Thymus (tissue), 11 donors: ENCODE measurements at regions not wholly inside any gene's neighbourhood (a gene's known extent, or its start where the extent isn't known, plus 50 kb on each side); places are given as distances from the start of the nearest gene placed in this dataset.

ENCODE experiments used
- DNase-seq, 9 donors: peaks; one replicate each; pipeline ENCODE4 v3.0.0-alpha.2; 2013; ENCODE audit warnings: low spot score in 9 of 9, low read depth in 6 of 9, missing footprints in 1 of 9
- H3K27ac ChIP-seq, 2 donors: one replicate each; pipeline ENCODE4 v1.5.1; 2013; ENCODE audit warnings: control low read depth in 1 of 2, low read depth in 1 of 2, low read length in 1 of 2, mild to moderate bottlenecking in 1 of 2, moderate library complexity in 1 of 2
- H3K27me3 ChIP-seq, 2 donors: one replicate each; pipeline ENCODE4 v1.5.1; 2013; ENCODE audit warnings: low read length in 1 of 2; ENCODE audit not compliant: control insufficient read depth in 2 of 2, insufficient read depth in 1 of 2
- H3K36me3 ChIP-seq, 2 donors: one replicate each; pipeline ENCODE4 v1.5.1; 2013; ENCODE audit warnings: low read length in 1 of 2, mild to moderate bottlenecking in 1 of 2, moderate library complexity in 1 of 2; ENCODE audit not compliant: control insufficient read depth in 2 of 2, insufficient read depth in 2 of 2
- H3K4me1 ChIP-seq, 2 donors: one replicate each; pipeline ENCODE4 v1.5.1; 2013; ENCODE audit warnings: low read length in 2 of 2; ENCODE audit not compliant: control insufficient read depth in 2 of 2, insufficient read depth in 2 of 2
- H3K4me3 ChIP-seq, 2 donors: one replicate each; pipeline ENCODE4 v1.5.1; 2013; ENCODE audit warnings: low read length in 2 of 2, control low read depth in 1 of 2, mild to moderate bottlenecking in 1 of 2
- H3K9me3 ChIP-seq, 2 donors: one replicate each; pipeline ENCODE4 v1.5.1; 2013; ENCODE audit warnings: low read length in 1 of 2, mild to moderate bottlenecking in 1 of 2; ENCODE audit not compliant: control insufficient read depth in 2 of 2, insufficient read depth in 1 of 2
- WGBS: extraction: QIAGEN DNeasy Blood & Tissue Kit; methylation state at CpG from one replicate; pipeline ENCODE4 v1.1.7; 2013; 5-methylcytosine and 5-hydroxymethylcytosine counted together
- donor health status: healthy.

DNA sequence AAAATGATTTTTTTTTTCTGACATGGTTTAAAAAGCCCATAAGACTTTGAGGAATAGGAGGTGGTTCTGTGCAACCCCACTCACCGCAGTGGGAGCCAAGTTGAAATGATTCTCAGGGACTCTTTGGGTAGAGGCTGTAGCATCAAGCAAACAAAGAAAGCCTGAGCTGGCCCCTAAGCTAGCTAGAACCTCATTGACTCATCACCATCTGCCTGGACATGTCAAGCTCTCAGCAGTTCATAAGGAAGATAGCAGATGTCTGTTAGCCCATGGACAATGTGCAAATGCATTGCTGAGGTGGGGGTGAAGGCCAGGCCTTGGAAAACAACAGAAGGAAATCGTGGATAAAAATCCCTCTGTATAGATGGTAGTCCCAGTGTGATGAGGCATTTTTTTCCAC is 234.8 kb downstream of the NR2F2 start:
- Histone ChIP-seq H3K4me1 (no peaks in the 10 kb centered on the region), H3K27me3 (no peaks in the 10 kb centered on the region), H3K27ac (no peak overlapping the region), H3K9me3 (no peaks in the 10 kb centered on the region), H3K4me3 (no peak overlapping the region), H3K36me3 (no peaks in the 10 kb centered on the region)
- DNase-seq: no peak
- WGBS: 92% methylated on average over 2 of the region's 2 CpGs

DNA sequence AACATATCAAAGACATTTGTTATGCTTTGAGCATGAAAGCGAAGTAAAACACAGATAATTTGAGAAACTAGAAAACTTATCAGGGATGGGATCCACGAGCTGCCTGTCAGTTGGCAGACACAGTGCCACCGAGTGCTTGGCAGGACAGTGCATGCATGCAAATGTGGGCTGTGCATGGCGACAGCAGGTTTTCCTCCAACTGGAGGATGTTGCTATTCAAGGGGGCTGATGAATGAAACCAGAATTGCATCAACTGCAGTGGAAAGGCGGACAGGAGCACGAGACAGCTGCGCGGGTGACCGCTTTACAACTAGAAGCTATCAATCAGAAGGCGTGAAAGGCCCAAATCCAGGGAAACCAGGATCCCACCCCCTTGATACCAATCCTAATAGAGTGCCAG is 244.3 kb downstream of the NR2F2 start:
- DNase-seq: no peak
- H3K4me3 ChIP-seq: no peak overlapping the region
- no peaks in the 10 kb centered on the region for H3K27me3 ChIP-seq
- WGBS: 90% methylated on average over 10 of the region's 10 CpGs
- H3K9me3 ChIP-seq: no peaks in the 10 kb centered on the region
- no peak overlapping the region for H3K27ac ChIP-seq
- no peaks in the 10 kb centered on the region for H3K4me1 ChIP-seq
- H3K36me3 ChIP-seq: no peaks in the 10 kb centered on the region

DNA sequence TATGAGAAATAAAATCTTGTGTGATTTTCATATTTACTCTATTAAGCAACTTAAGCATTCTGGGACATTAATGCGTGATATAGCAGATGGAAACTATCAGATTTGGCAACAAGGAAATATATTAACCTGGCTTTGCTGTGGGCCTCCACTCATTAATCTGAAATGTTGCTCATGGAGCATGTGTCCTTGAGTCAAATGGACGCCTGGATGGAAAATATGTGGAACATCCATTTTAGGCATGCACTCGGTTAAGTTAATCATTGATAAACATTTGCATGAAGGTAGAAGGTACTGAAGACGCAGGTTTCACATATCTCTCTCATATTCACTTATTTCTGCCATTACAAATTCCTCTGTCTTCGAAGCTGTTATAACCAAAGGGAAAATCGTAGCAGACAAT is 246.1 kb downstream of the NR2F2 start:
- WGBS: 91% methylated on average over 6 of the region's 6 CpGs
- Histone ChIP-seq H3K4me3 (no peak overlapping the region), H3K36me3 (no peaks in the 10 kb centered on the region), H3K9me3 (no peaks in the 10 kb centered on the region), H3K27ac (no peak overlapping the region), H3K4me1 (no peaks in the 10 kb centered on the region), H3K27me3 (no peaks in the 10 kb centered on the region)
- no peak for DNase-seq

DNA sequence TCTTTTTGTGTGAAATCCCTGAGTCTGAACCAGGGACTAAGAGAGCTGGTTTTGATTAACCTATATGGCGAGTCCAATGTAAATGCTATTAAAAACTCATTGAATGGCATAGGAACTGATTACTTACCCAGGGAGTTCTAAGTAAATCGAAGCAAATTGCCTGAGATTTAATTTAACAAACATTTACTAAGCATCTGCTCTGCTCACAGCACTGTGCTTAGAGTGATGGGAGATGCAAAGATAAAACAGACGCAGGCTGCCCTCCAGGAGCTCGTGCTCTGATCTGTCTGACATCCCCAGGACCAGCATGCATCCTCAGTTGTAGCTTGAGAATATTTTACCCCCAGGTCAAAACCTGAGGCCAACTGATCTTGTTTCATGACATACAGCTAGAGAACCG is 247.9 kb downstream of the NR2F2 start:
- Histone ChIP-seq H3K4me3 (no peak overlapping the region), H3K36me3 (no peaks in the 10 kb centered on the region), H3K9me3 (no peaks in the 10 kb centered on the region), H3K4me1 (no peaks in the 10 kb centered on the region), H3K27me3 (no peaks in the 10 kb centered on the region), H3K27ac (no peak overlapping the region)
- DNase-seq: no peak
- WGBS: 83% methylated on average over 5 of the region's 5 CpGs

DNA sequence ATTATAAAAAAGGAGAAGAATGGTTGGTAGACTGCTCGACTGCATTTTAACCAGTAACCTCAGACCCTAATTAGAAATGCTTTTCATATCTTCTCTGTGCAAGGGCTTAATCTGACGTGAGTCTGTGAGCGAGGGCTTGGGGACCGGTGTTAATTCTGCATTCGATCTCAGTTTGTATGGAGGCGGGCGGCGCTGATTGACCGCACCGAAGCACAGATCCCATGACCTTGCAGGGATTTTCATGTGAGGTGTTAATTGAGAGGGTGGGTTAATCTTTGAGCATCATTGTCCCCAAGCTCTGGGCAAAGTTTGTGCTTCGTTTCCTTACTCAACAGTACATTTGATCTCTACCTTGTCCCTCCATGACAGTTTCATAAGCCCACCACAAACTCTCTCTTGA is 250.9 kb downstream of the NR2F2 start:
- no peaks in the 10 kb centered on the region for H3K27me3 ChIP-seq
- H3K27ac ChIP-seq: no peak overlapping the region
- no peak overlapping the region for H3K4me3 ChIP-seq
- DNase-seq: no peak
- H3K4me1 ChIP-seq: no peaks in the 10 kb centered on the region
- WGBS: 94% methylated on average over 11 of the region's 11 CpGs
- no peaks in the 10 kb centered on the region for H3K9me3 ChIP-seq
- H3K36me3 ChIP-seq: no peaks in the 10 kb centered on the region

DNA sequence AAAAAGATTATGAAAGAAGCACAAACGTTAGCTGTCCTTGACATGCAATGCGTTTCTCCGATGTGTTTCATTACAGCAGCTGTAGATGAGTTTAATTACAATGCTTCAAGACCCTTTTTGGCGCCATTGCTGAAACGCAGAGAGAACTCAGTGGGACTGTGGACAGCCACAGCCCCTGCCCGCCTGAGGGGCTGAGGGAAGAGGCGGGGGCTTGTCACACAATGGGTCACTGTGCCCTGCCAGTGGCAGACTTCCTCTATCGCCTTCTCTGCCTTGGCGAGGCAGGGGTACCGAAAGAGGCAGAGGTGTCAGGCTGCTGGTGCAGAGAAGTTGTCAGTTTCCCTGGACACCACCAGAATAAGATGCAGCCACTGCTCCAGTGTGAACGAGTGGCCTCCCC is 252.0 kb downstream of the NR2F2 start:
- 86% methylated on average over 11 of the region's 11 CpGs for WGBS
- Histone ChIP-seq H3K4me3 (no peak overlapping the region), H3K27ac (no peak overlapping the region), H3K36me3 (no peaks in the 10 kb centered on the region), H3K27me3 (no peaks in the 10 kb centered on the region), H3K4me1 (no peaks in the 10 kb centered on the region), H3K9me3 (no peaks in the 10 kb centered on the region)
- no peak for DNase-seq

DNA sequence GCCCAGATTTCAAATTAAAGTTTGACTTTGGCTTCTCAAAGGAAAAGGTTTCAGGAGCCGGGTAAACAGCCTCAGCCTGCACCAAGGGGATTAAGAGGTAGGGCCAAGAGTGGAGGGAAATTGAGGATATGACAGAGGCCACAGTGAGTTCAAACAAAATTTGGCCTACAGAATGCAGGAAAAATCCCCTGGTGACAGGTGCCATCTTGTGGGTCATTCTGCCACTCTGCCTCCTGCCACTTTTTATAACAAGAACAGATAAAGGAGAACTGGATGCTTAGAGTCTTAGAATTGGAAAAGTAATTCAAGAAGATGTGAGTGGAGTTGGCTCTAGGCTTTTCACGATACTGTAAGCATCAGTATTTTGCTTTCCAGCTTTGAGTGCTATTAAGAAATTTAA is 253.2 kb downstream of the NR2F2 start:
- H3K4me3 ChIP-seq: no peak overlapping the region
- no peaks in the 10 kb centered on the region for H3K36me3 ChIP-seq
- DNase-seq: no peak
- H3K27me3 ChIP-seq: no peaks in the 10 kb centered on the region
- 93% methylated on average over 2 of the region's 2 CpGs for WGBS
- no peak overlapping the region for H3K27ac ChIP-seq
- H3K9me3 ChIP-seq: no peaks in the 10 kb centered on the region
- H3K4me1 ChIP-seq: no peaks in the 10 kb centered on the region

DNA sequence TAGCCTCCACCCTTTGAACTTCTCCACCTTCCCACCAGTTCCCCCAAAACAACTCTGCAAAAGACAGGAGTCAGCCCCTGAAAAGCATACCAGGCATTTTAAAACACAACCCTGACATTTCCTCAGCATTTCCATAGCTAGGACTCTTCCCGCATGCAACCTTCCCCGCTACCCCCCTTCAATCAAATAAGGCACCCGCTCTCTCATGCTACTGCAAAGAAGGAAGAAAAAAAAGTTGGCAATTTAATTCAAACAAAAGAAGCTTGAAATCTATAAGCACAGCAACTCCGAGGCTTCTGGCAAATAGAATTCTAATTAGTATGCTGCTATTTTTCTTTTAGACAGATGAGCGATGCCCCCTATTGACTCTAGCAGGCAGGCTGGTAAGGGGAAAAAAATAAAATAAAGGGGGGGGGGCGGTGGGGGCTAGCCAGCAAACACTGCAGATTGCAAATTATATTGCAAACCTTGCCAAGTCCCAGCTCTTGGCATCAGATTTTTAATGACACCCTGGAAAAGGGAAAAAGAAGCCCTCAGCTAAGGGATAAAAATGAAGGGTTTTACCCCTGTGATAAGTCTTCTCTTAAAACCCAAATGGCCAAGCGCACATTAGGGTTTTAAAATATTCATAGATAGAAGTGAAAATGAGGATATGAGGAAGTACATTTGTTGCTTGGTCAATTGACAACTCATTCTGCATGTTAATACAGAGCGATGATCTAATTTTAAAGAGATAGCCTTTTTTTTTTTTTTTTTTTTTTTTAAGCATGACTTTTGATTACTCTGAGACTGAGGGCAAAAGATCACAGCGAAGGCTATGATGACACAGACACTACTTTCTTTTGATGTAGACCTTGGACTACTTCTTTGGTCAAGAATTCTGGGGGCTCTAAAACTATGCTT is 255.2 kb downstream of the NR2F2 start:
- H3K9me3 ChIP-seq: no peaks in the 10 kb centered on the region
- H3K27me3 ChIP-seq: no peaks in the 10 kb centered on the region
- H3K4me3 ChIP-seq: no peak overlapping the region
- DNase-seq: no peak
- no peak overlapping the region for H3K27ac ChIP-seq
- 54% methylated on average over 9 of the region's 9 CpGs for WGBS
- no peaks in the 10 kb centered on the region for H3K4me1 ChIP-seq
- H3K36me3 ChIP-seq: no peaks in the 10 kb centered on the region

DNA sequence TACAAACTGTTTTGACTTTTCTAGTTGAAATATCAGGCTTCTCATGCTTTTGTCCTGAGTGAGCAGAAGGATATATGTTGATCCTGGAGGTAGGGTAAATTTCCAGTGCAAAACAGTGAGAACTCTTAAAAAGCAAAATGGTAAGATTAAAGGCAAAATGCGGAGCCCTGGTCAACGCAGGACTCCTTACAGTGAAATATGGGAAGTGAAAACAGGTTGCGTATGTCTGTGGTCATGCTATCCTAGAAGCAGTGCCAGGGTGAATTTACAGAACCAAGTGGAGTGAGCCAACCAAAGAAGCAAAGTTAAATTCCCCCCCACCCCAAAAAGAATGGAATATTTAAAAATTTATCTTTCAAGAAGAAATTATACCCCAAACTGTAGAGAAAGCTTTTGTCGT is 256.4 kb downstream of the NR2F2 start:
- H3K4me1 ChIP-seq: no peaks in the 10 kb centered on the region
- no peak overlapping the region for H3K4me3 ChIP-seq
- no peaks in the 10 kb centered on the region for H3K9me3 ChIP-seq
- DNase-seq: no peak
- no peak overlapping the region for H3K27ac ChIP-seq
- no peaks in the 10 kb centered on the region for H3K27me3 ChIP-seq
- 71% methylated on average over 4 of the region's 4 CpGs for WGBS
- no peaks in the 10 kb centered on the region for H3K36me3 ChIP-seq
